SK-N-SH treated with all-trans-retinoic acid at 6 μM for 48 hours (cell line): ENCODE measurements at regions not wholly inside any gene's neighbourhood (a gene's known extent, or its start where the extent isn't known, plus 50 kb on each side); places are given as distances from the start of the nearest gene placed in this dataset.

Source experiments
- ATAC-seq: fragments of 200-7000 bp; cut with Tn5 transposase; 3 replicates; pipeline ENCODE4 v1.9.1; 2020; ENCODE audit warnings: mild to moderate bottlenecking, moderate library complexity
- ARNTL ChIP-seq: fragments of 450-650 bp; formaldehyde crosslinking; IDR thresholded peaks from 2 replicates; pipeline ENCODE4 v1.5.0; 2020; ENCODE audit warnings: low read depth, mild to moderate bottlenecking, moderate library complexity, borderline replicate concordance
- BACH2 ChIP-seq: fragments of 250-450 bp; sonication (Bioruptor Pico); IDR thresholded peaks from 2 replicates; pipeline ENCODE4 v1.9.0; 2021; ENCODE audit warnings: mild to moderate bottlenecking, borderline replicate concordance
- CREB5 ChIP-seq: fragments of 250-450 bp; sonication (Bioruptor Pico); IDR thresholded peaks from 2 replicates; pipeline ENCODE4 v1.5.1; 2020; ENCODE audit warnings: low read depth, mild to moderate bottlenecking, moderate library complexity
- CSDC2 ChIP-seq: fragments of 250-450 bp; sonication (Bioruptor Pico); IDR thresholded peaks from 2 replicates; pipeline ENCODE4 v1.5.0; 2020; ENCODE audit warnings: mild to moderate bottlenecking, moderate library complexity
- CSRNP3 ChIP-seq: fragments of 250-450 bp; sonication (Bioruptor Pico); IDR thresholded peaks from 2 replicates; pipeline ENCODE4 v1.5.1; 2021; ENCODE audit warnings: mild to moderate bottlenecking, moderate library complexity
- ESRRG ChIP-seq: fragments of 250-450 bp; sonication (Bioruptor Pico); IDR thresholded peaks from 2 replicates; pipeline ENCODE4 v1.6.1; 2021; ENCODE audit warnings: mild to moderate bottlenecking
- GLIS3 ChIP-seq: fragments of 250-450 bp; sonication (Bioruptor Pico); IDR thresholded peaks from 2 replicates; pipeline ENCODE4 v1.5.0; 2020; ENCODE audit warnings: mild to moderate bottlenecking, moderate library complexity
- ISL1 ChIP-seq: fragments of 250-450 bp; sonication (Bioruptor Pico); IDR thresholded peaks from 2 replicates; pipeline ENCODE4 v2.1.2; 2022; ENCODE audit warnings: mild to moderate bottlenecking, moderate library complexity
- OSR1 ChIP-seq: fragments of 250-450 bp; sonication (Bioruptor Pico); IDR thresholded peaks from 2 replicates; pipeline ENCODE4 v1.8.0; 2022; ENCODE audit warnings: moderate library complexity, mild to moderate bottlenecking, inconsistent platforms
- POU6F1 ChIP-seq: fragments of 250-450 bp; sonication (Bioruptor Pico); IDR thresholded peaks from 2 replicates; pipeline ENCODE4 v1.8.0; 2021; ENCODE audit warnings: low read depth, mild to moderate bottlenecking, moderate library complexity, borderline replicate concordance
- PPARA ChIP-seq: fragments of 250-450 bp; sonication (Bioruptor Pico); IDR thresholded peaks from 2 replicates; pipeline ENCODE4 v1.5.0; 2020; ENCODE audit warnings: mild to moderate bottlenecking, borderline replicate concordance
- SNAI2 ChIP-seq: fragments of 250-450 bp; sonication (Bioruptor Pico); IDR thresholded peaks from 2 replicates; pipeline ENCODE4 v1.5.0; 2020; ENCODE audit warnings: mild to moderate bottlenecking, moderate library complexity
- TCF4 ChIP-seq: fragments of 250-450 bp; sonication (Bioruptor Pico); IDR thresholded peaks from 2 replicates; pipeline ENCODE4 v1.8.0; 2021; ENCODE audit warnings: mild to moderate bottlenecking, moderate library complexity, borderline replicate concordance
- TOX ChIP-seq: fragments of 250-450 bp; sonication (Bioruptor Pico); IDR thresholded peaks from 2 replicates; pipeline ENCODE4 v1.8.0; 2021; ENCODE audit warnings: mild to moderate bottlenecking, moderate library complexity, borderline replicate concordance
- TSHZ2 ChIP-seq: fragments of 250-450 bp; sonication (Bioruptor Pico); IDR thresholded peaks from 2 replicates; pipeline ENCODE4 v1.5.0; 2020; ENCODE audit warnings: mild to moderate bottlenecking, moderate library complexity
- ZC3H10 ChIP-seq: fragments of 250-450 bp; sonication (Bioruptor Pico); IDR thresholded peaks from 2 replicates; pipeline ENCODE4 v1.5.1; 2021; ENCODE audit warnings: mild to moderate bottlenecking, moderate library complexity
- ZFP30 ChIP-seq: fragments of 450-650 bp; formaldehyde crosslinking; IDR thresholded peaks from 2 replicates; pipeline ENCODE4 v1.5.0; 2022; ENCODE audit warnings: mild to moderate bottlenecking, moderate library complexity
- ZNF565 ChIP-seq: fragments of 450-650 bp; formaldehyde crosslinking; conservative IDR thresholded peaks from 2 replicates; pipeline ENCODE4 v1.5.0; 2020; ENCODE audit warnings: low read depth, mild to moderate bottlenecking, moderate library complexity
- ZNF70 ChIP-seq: fragments of 450-650 bp; formaldehyde crosslinking; IDR thresholded peaks from 2 replicates; pipeline ENCODE4 v1.5.0; 2020; ENCODE audit warnings: mild to moderate bottlenecking, moderate library complexity
- ZNF8 ChIP-seq: fragments of 450-650 bp; formaldehyde crosslinking; IDR thresholded peaks from 2 replicates; pipeline ENCODE4 v1.5.0; 2020; ENCODE audit warnings: mild to moderate bottlenecking, moderate library complexity

- TF ChIP-seq ZNF8 (CRISPR knock-in tag): no peak
- TF ChIP-seq ZC3H10 (CRISPR knock-in tag): no peak
- TF ChIP-seq ZNF565: no peak
- TF ChIP-seq CSRNP3 (CRISPR knock-in tag): no peak
- TF ChIP-seq ESRRG (CRISPR knock-in tag): no peak
- no peak for TF ChIP-seq ZNF70 (CRISPR knock-in tag)
- TF ChIP-seq OSR1: no peak
- no peak for TF ChIP-seq ZFP30
- TF ChIP-seq BACH2 (CRISPR knock-in tag): no peak
- no peak for TF ChIP-seq TSHZ2 (CRISPR knock-in tag)
- TF ChIP-seq POU6F1 (CRISPR knock-in tag): no peak
- ATAC-seq: no peak
Observed at GRCh38 chr3:25084016-25084415, 344.0 kb upstream of the RARB start.

- TF ChIP-seq CSDC2 (CRISPR knock-in tag) (no peak), ZNF8 (CRISPR knock-in tag) (no peak), ARNTL (CRISPR knock-in tag) (no peak), TOX (CRISPR knock-in tag) (no peak), TSHZ2 (CRISPR knock-in tag) (no peak), GLIS3 (CRISPR knock-in tag) (no peak), ISL1 (CRISPR knock-in tag) (no peak), CSRNP3 (CRISPR knock-in tag) (no peak), TCF4 (no peak), PPARA (no peak), ZC3H10 (CRISPR knock-in tag) (no peak), CREB5 (CRISPR knock-in tag) (no peak)
- no peak for ATAC-seq
Observed at GRCh38 chr3:25086721-25087120, 341.3 kb upstream of the RARB start.

- no peak for ATAC-seq
- no peak for TF ChIP-seq TSHZ2 (CRISPR knock-in tag)
- no peak for TF ChIP-seq ISL1 (CRISPR knock-in tag)
- no peak for TF ChIP-seq ZNF8 (CRISPR knock-in tag)
- TF ChIP-seq TOX (CRISPR knock-in tag): no peak
- no peak for TF ChIP-seq PPARA
- TF ChIP-seq ARNTL (CRISPR knock-in tag): no peak
- no peak for TF ChIP-seq CSDC2 (CRISPR knock-in tag)
- no peak for TF ChIP-seq ZFP30
- TF ChIP-seq OSR1: no peak
- TF ChIP-seq POU6F1 (CRISPR knock-in tag): no peak
- TF ChIP-seq ZNF565: no peak
- TF ChIP-seq GLIS3 (CRISPR knock-in tag): no peak
- TF ChIP-seq ESRRG (CRISPR knock-in tag): no peak
- no peak for TF ChIP-seq SNAI2 (CRISPR knock-in tag)
- TF ChIP-seq BACH2 (CRISPR knock-in tag): no peak
Observed at GRCh38 chr3:25088284-25088683, 339.8 kb upstream of the RARB start.
